ENCODE measurements at regions not wholly inside any gene's neighbourhood (a gene's known extent, or its start where the extent isn't known, plus 50 kb on each side); places are given as distances from the start of the nearest gene placed in this dataset.

DNA sequence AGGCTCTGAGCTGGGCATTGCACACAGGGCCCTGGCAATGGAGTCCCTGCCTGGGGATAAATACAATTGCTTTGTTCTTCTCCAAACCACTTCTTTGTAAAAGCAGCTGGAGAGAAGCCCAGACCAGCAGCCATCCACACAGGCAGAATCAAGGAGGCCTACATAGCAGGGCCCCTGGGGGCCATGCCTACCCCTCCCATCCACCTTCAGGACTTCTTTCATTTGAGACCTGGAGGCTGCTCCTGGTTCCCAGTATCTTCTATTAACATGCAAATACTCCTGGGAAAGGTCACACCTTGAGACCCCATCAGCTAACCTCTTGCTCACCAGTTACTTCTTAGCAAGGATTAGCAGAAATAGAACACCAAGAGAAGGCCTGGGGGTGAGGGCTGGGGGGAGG is 511.1 kb downstream of the SOX6 start (continued):
- TF ChIP-seq CTCF (IDR thresholded peaks at IDR 0.05 in 2 of 3, conservative IDR thresholded peaks at IDR 0.05 in 1 of 3; ENCODE audit: borderline replicate concordance in 1 of 3, insufficient read depth in 1 of 3, low read depth in 2 of 3, low read length in 2 of 3) (no peak), REST (IDR thresholded peaks at IDR 0.05; ENCODE audit: low read depth) (no peak)

DNA sequence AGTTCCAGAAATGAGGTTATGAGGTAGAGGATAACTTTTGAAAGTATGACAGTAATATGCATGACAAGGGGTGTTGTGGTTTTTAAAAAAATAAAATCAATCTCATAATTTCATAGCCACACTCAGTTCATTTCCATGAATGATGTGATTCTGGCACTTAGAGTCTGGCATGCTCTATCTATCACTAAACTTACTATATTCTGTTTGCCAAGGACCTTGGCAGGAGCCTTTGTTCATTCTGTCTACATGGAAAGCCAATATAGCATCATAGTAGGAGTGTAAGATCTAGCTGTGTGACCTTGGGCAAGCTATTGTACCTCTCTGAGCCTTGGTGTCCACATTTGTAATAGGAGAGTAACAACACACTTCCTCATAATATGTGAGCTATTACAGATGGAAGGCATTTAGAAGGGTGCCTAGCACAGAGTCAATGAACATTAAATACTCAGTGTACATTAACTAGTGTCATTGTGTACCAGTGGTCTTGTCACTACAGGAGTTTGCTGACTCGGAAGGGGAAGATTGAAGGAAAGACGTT is 507.6 kb downstream of the SOX6 start:
- Histone ChIP-seq H3K9me2 (ENCODE audit: insufficient read depth) (no peaks in the 10 kb centered on the region), H3K4me2 (ENCODE audit: low read length) (no peak overlapping the region), H3K9me3 (ENCODE audit: control insufficient read depth in 1 of 2, insufficient read depth in 1 of 2, low read depth in 1 of 2, low read length in 2 of 2) (no peaks in the 10 kb centered on the region), H3K27me3 (ENCODE audit: insufficient read depth, low read length) (peaks cover 34% of the 10 kb centered on the region), H3K36me3 (ENCODE audit: control insufficient read depth in 1 of 2, insufficient read depth in 2 of 2, low read length in 2 of 2) (no peaks in the 10 kb centered on the region), H3K4me3 (replicated peaks in 1 of 2; ENCODE audit: low read depth in 1 of 2, low read length in 2 of 2) (no peak overlapping the region), H4K20me1 (ENCODE audit: insufficient read depth) (no peaks in the 10 kb centered on the region; the same call in 1 of the 2 replicates), H3K4me1 (ENCODE audit: control insufficient read depth in 1 of 2, insufficient read depth in 2 of 2, low read length in 2 of 2) (no peaks in the 10 kb centered on the region), H3K79me2 (ENCODE audit: insufficient read depth, low read length) (no peaks in the 10 kb centered on the region), H2AFZ (ENCODE audit: low read depth, low read length, poor library complexity, severe bottlenecking) (no peak overlapping the region), H3K9ac (ENCODE audit: low read length) (no peak overlapping the region), H3K27ac (ENCODE audit: low read depth, low read length) (no peak overlapping the region)
- BruUV-seq (replicated peaks), result no TSS peak
- ChIA-PET CTCF (no interaction called here), POLR2A (no interaction called here), RAD21 (ENCODE audit: low non-redundant PET in 1 of 2, low total read pairs in 2 of 2, uncharacterized antibody in 2 of 2, unreplicated experiment in 2 of 2) (no interaction called here)
- intact Hi-C loops (cut with micrococcal nuclease), result no loop called here
- no peak for ATAC-seq
- DNase-seq (ENCODE audit: low read depth, low spot score), result no peak
- TF ChIP-seq ZFX (IDR thresholded peaks at IDR 0.05) (no peak), YY1 (IDR thresholded peaks at IDR 0.05; ENCODE audit: extremely low read depth, insufficient replicate concordance, low read depth, low read length) (no peak), EGR1 (IDR thresholded peaks at IDR 0.05; ENCODE audit: low read depth) (no peak), ELF1 (IDR thresholded peaks at IDR 0.05; ENCODE audit: borderline replicate concordance, low read depth) (no peak), CTCF (IDR thresholded peaks at IDR 0.05 in 2 of 3, conservative IDR thresholded peaks at IDR 0.05 in 1 of 3; ENCODE audit: borderline replicate concordance in 1 of 3, insufficient read depth in 1 of 3, low read depth in 2 of 3, low read length in 2 of 3) (no peak), TCF7L2 (IDR thresholded peaks at IDR 0.05; ENCODE audit: borderline replicate concordance, extremely low read depth, insufficient read depth, insufficient read length) (no peak), POLR2A (IDR thresholded peaks at IDR 0.05; ENCODE audit: borderline replicate concordance, extremely low read depth, insufficient read depth, insufficient read length) (no peak), CBX3 (IDR thresholded peaks at IDR 0.05; ENCODE audit: low read depth) (no peak), EZH2phosphoT487 (IDR thresholded peaks at IDR 0.05; ENCODE audit: borderline replicate concordance) (no peak), POLR2AphosphoS5 (IDR thresholded peaks at IDR 0.05; ENCODE audit: low read depth, low read length) (no peak), JUND (IDR thresholded peaks at IDR 0.05) (no peak), REST (IDR thresholded peaks at IDR 0.05; ENCODE audit: low read depth) (no peak), SIN3A (IDR thresholded peaks at IDR 0.05; ENCODE audit: low read depth) (no peak)

Measured in HCT116 (cell line).